Mesodermal cell (in vitro differentiated cells): ENCODE measurements at regions not wholly inside any gene's neighbourhood (a gene's known extent, or its start where the extent isn't known, plus 50 kb on each side); places are given as distances from the start of the nearest gene placed in this dataset.

Experiments
- H3K27ac ChIP-seq: 2 replicates; pipeline ENCODE4 v1.7.0; 2013; ENCODE audit warnings: mild to moderate bottlenecking, low read depth, low read length, moderate library complexity; ENCODE audit not compliant: severe bottlenecking
- H3K36me3 ChIP-seq: 2 replicates; pipeline ENCODE4 v1.7.1; 2013; ENCODE audit warnings: mild to moderate bottlenecking, low read length, moderate library complexity; ENCODE audit not compliant: control insufficient read depth, insufficient read depth
- H3K4me1 ChIP-seq: one replicate; pipeline ENCODE4 v1.7.1; 2013; ENCODE audit warnings: mild to moderate bottlenecking, low read length; ENCODE audit not compliant: insufficient read depth, control insufficient read depth, poor library complexity, severe bottlenecking
- H3K4me3 ChIP-seq: 2 replicates; pipeline ENCODE4 v1.7.0; 2013; ENCODE audit warnings: low read length, control low read depth, mild to moderate bottlenecking; ENCODE audit not compliant: insufficient read depth, poor library complexity, severe bottlenecking; ENCODE audit errors: extremely low read depth
- H3K9me3 ChIP-seq: 2 replicates; pipeline ENCODE4 v1.7.1; 2013; ENCODE audit warnings: mild to moderate bottlenecking, low read length, moderate library complexity; ENCODE audit not compliant: control insufficient read depth
- WGBS, 2 experiments: methylation state at CpG; one replicate each; pipeline ENCODE4 v1.1.5; 2013; ENCODE audit warnings: missing lambda C conversion rate in 2 of 2; ENCODE audit not compliant: insufficient coverage in 2 of 2; 5-methylcytosine and 5-hydroxymethylcytosine counted together

GRCh38 chr12:58794859-58795258 lies 125.4 kb downstream of the LRIG3 start:
- Histone ChIP-seq H3K9me3 (no peaks in the 10 kb centered on the region), H3K4me1 (no peaks in the 10 kb centered on the region), H3K4me3 (no peak overlapping the region), H3K27ac (no peak overlapping the region), H3K36me3 (no peaks in the 10 kb centered on the region)
- 96% methylated on average over 4 of the region's 6 CpGs; no CpG with 5 or more reads in 1 of the 2 experiments for WGBS, 2 experiments

DNA sequence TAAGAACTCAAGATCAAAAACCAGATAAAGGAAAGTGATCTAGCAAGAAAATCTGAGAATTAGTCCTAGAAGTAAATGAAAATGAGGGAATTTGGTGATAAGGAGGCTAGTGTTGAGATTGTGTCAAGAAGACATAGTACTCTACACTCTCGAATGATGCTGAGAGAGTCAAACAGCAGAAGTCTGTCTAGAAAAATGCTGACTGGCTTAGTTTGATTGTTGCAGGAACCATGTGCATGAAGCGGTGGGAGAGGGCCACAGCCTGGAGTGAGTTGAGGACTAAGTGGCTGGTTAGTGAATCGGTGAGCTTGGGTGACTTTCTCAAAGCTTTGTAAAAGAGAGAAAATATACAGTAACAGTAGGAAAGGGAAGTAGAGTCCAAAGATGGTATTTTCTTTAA lies 124.5 kb downstream of the LRIG3 start:
- Histone ChIP-seq H3K27ac (no peak overlapping the region), H3K9me3 (no peaks in the 10 kb centered on the region), H3K4me1 (no peaks in the 10 kb centered on the region), H3K36me3 (no peaks in the 10 kb centered on the region), H3K4me3 (no peak overlapping the region)
- 97% methylated on average over 3 of the region's 3 CpGs for WGBS, 2 experiments

DNA sequence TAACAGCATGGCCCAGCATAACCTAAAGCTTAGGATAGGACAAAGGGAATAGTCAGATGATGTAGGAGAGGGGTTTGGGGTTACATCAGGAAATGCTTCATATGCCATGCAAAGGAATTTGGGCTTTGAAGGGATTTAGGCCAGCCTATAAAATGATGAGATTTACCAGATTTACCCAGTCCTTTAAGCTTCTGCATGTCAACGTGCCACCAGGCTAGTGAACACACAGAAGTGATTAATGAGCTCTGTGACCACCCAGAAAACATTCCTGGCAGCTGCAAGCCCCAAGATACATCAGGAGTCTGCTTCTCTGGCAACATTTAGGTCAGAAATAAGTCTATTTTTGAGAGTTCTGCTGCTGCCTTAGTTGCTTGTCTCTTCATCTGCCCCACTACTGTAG lies 118.3 kb downstream of the LRIG3 start:
- H3K4me3 ChIP-seq = no peak overlapping the region
- no peaks in the 10 kb centered on the region for H3K9me3 ChIP-seq
- H3K4me1 ChIP-seq = no peaks in the 10 kb centered on the region
- no peak overlapping the region for H3K27ac ChIP-seq
- H3K36me3 ChIP-seq = no peaks in the 10 kb centered on the region
- 83% methylated on average over 1 of the region's 1 CpG; no CpG with 5 or more reads in 1 of the 2 experiments for WGBS, 2 experiments

- Histone ChIP-seq H3K27ac (no peak overlapping the region), H3K9me3 (no peaks in the 10 kb centered on the region), H3K4me3 (no peak overlapping the region), H3K36me3 (no peaks in the 10 kb centered on the region), H3K4me1 (no peaks in the 10 kb centered on the region)
- 63% methylated on average over 1 of the region's 2 CpGs; no CpG with 5 or more reads in 1 of the 2 experiments for WGBS, 2 experiments
Measured at GRCh38 chr12:58803908-58804307, 116.4 kb downstream of the LRIG3 start.

GRCh38 chr12:58804749-58805148 lies 115.6 kb downstream of the LRIG3 start:
- 50 to 57% methylated on average over 1 of the region's 2 CpGs for WGBS, 2 experiments
- Histone ChIP-seq H3K36me3 (no peaks in the 10 kb centered on the region), H3K4me1 (no peaks in the 10 kb centered on the region), H3K27ac (no peak overlapping the region), H3K9me3 (no peaks in the 10 kb centered on the region), H3K4me3 (no peak overlapping the region)

- WGBS, 2 experiments = 84 to 86% methylated on average over 2 of the region's 4 CpGs
- no peaks in the 10 kb centered on the region for H3K36me3 ChIP-seq
- no peak overlapping the region for H3K4me3 ChIP-seq
- H3K27ac ChIP-seq = no peak overlapping the region
- no peaks in the 10 kb centered on the region for H3K9me3 ChIP-seq
- peaks cover 9% of the 10 kb centered on the region for H3K4me1 ChIP-seq
Measured at GRCh38 chr12:58809064-58809607, 111.2 kb downstream of the LRIG3 start.

DNA sequence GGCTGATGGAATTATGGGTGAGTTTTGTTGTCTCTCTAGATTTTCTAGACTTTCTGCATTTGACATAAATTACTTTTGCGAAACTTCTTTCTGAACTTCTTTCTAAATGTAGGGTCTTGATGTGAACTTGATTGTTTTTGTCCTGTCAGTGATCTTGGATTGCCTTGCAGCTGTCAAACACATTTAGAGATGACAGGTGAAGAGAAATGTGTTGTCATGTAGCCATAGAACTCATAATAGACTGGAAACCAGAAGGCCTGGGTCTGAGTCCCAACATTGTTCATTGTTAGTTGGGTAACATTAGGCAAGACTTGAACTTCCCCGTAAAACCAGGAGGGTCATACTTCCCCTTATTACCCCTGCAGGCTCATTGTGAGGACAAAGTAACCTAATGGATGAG lies 109.0 kb downstream of the LRIG3 start:
- Histone ChIP-seq H3K4me3 (no peak overlapping the region), H3K4me1 (peaks cover 9% of the 10 kb centered on the region), H3K9me3 (no peaks in the 10 kb centered on the region), H3K36me3 (no peaks in the 10 kb centered on the region), H3K27ac (no peak overlapping the region)
- WGBS, 2 experiments = no CpG with 5 or more reads among the region's 2 CpGs

DNA sequence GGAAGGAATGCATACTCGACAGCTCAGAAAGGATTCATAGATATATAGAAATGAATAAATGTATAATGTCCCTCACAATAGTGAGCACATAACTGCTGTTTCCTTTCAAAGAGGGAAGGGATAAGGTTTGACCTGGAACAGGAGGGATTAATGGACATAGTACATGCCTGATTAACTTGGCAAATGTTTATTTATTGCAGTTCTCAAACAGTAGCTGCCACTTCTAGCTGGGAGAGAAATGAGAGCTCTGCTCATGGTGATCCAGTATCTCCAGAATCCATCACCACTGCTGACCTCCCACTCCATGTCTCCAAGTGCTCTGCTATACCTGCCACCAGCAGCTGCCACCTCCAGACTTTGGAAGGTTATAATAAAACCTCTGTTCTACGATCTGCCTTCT lies 108.1 kb downstream of the LRIG3 start:
- no peak overlapping the region for H3K4me3 ChIP-seq
- H3K4me1 ChIP-seq = peaks cover 9% of the 10 kb centered on the region
- H3K9me3 ChIP-seq = no peaks in the 10 kb centered on the region
- WGBS, 2 experiments = no CpG with 5 or more reads among the region's 2 CpGs
- H3K36me3 ChIP-seq = no peaks in the 10 kb centered on the region
- no peak overlapping the region for H3K27ac ChIP-seq

DNA sequence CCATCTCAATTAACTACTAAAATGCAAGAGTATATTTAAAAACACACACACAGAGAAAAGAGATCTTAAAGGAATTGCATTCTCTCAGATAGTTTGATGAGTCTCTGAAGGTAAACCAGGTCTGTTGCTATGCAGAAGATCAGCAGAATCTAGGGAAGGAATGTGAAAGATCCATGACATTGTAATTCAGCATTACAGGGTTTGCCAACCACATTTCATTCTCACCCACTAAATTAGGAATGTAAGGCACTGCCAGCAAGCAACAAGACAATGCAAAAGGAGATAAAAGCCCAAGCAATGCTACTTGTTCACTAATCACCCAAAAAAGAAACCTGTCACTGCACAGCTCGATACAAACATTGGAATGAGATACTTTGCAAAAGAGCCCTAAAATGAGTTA lies 106.3 kb downstream of the LRIG3 start:
- Histone ChIP-seq H3K9me3 (no peaks in the 10 kb centered on the region), H3K36me3 (no peaks in the 10 kb centered on the region), H3K27ac (no peak overlapping the region), H3K4me1 (peaks cover 9% of the 10 kb centered on the region), H3K4me3 (no peak overlapping the region)
- WGBS, 2 experiments = 75% methylated on average over 1 of the region's 1 CpG; no CpG with 5 or more reads in 1 of the 2 experiments

DNA sequence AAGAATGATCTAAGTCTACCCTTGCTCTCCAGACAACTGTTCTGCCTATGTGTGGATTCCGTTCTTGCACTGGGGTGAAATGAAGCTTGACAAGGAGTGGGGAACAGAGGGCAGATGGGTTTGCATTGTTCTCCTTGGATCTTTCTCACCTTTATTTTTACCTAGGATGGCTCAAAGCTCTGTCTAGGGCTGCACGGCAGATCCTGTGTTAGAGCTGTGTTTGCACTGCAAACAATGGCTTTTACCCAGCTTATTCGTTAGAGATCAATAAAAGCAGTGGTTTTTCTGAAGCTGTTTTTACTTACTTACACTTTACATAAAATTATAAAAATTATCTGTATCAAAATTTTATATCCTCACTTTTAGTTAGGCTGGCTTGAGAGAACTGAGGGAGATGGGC lies 105.1 kb downstream of the LRIG3 start:
- Histone ChIP-seq H3K9me3 (no peaks in the 10 kb centered on the region), H3K4me3 (no peak overlapping the region), H3K4me1 (peaks cover 9% of the 10 kb centered on the region), H3K27ac (no peak overlapping the region), H3K36me3 (no peaks in the 10 kb centered on the region)
- WGBS, 2 experiments = 80 to 100% methylated on average over 1 of the region's 3 CpGs

DNA sequence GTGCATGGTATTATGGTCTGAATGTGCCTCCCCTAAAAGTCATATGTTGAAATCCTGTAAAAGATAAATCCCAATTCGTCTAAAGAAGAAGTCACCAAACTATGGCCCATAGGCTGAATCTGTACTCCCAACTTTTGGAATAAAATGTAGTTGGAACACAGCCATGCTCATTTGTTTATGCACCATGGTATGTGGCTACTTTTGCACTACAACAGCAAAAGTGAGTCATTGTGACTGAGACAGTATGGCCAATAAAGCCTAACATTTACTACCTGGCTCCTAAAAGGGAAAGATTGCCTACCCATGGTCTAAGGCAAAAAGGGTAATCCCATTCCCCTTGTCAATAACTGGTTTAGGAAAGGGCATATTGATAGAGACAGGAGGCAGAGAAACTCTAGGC lies 101.8 kb downstream of the LRIG3 start:
- WGBS, 2 experiments = 60 to 86% methylated on average over 1 of the region's 1 CpG
- Histone ChIP-seq H3K36me3 (no peaks in the 10 kb centered on the region), H3K4me3 (no peak overlapping the region), H3K27ac (no peak overlapping the region), H3K4me1 (no peaks in the 10 kb centered on the region), H3K9me3 (no peaks in the 10 kb centered on the region)
